HepG2 (cell line): ENCODE measurements at regions not wholly inside any gene's neighbourhood (a gene's known extent, or its start where the extent isn't known, plus 50 kb on each side); places are given as distances from the start of the nearest gene placed in this dataset.
"Not testable (repeated sequence)": the region's sequence is repeated elsewhere in the genome, so short reads cannot be mapped to it uniquely, and the experiment has no call there.

Experiments used
- ATAC-seq: fragments of 200-7000 bp; cut with Tn5 transposase; 3 replicates; pipeline ENCODE4 v1.9.1; 2020; ENCODE audit warnings: mild to moderate bottlenecking, moderate library complexity
- BruUV-seq: library from RNA; stranded (reverse); fragments of 400-500 nt; replicated peaks from 2 replicates; lab custom pipeline; 2021; lab: Mats Ljungman, UMichigan
- CTCF ChIA-PET: fragments of 300-600 bp; formaldehyde crosslinking; extraction: SDS; loops from one replicate; lab custom pipeline; 2021; ENCODE audit warnings: low total read pairs, inconsistent platforms, low intra/inter-chr PET ratio; lab: Yijun Ruan, JAX
- POLR2A ChIA-PET: fragments of 350-600 bp; sonication (Branson Sonifier 250); formaldehyde crosslinking; loops from one replicate; lab custom pipeline; 2020; ENCODE audit warnings: antibody characterized with exemption, inconsistent platforms; lab: Yijun Ruan, JAX
- DNase-seq: peaks from one replicate; pipeline ENCODE4 v3.0.0-alpha.2; 2015; ENCODE audit warnings: low spot score
- FAIRE-seq: peaks from 3 replicates; lab custom pipeline; 2011; peaks lifted over from hg19 to GRCh38; lab: Jason Lieb, UNC
- H2AFZ ChIP-seq: one replicate; pipeline ENCODE4 v1.6.1; 2011; ENCODE audit warnings: low read length, inconsistent platforms
- H3K27ac ChIP-seq: fragments of 300-600 bp; 3 replicates; pipeline ENCODE4 v1.8.0; 2011; ENCODE audit warnings: mixed run types, mild to moderate bottlenecking, mixed read lengths, low read length, inconsistent platforms; ENCODE audit not compliant: insufficient read depth; ENCODE audit errors: extremely low read length
- H3K27me3 ChIP-seq, 2 experiments: fragments of 200-600 bp in 1 of 2; 2 replicates in 1 of 2; 3 replicates in 1 of 2; pipeline versions ENCODE4 v1.6.0 to v1.8.0; 2011; ENCODE audit warnings: low read length in 2 of 2, mild to moderate bottlenecking in 2 of 2, moderate library complexity in 2 of 2, inconsistent platforms in 1 of 2; ENCODE audit not compliant: insufficient read depth in 2 of 2, control insufficient read depth in 1 of 2
- H3K36me3 ChIP-seq, 2 experiments: fragments of 200-600 bp in 1 of 2; replicated peaks in 1 of 2; 2 replicates in 1 of 2; 3 replicates in 1 of 2; pipeline versions ENCODE4 v1.5.1 to v1.8.0; 2011; ENCODE audit warnings: low read length in 2 of 2, inconsistent platforms in 1 of 2; ENCODE audit not compliant: insufficient read depth in 2 of 2, control insufficient read depth in 1 of 2
- H3K4me1 ChIP-seq: 2 replicates; pipeline ENCODE4 v1.5.1; 2012; ENCODE audit warnings: low read length, inconsistent platforms; ENCODE audit not compliant: insufficient read depth
- H3K4me2 ChIP-seq: 2 replicates; pipeline ENCODE4 v1.6.0; 2011; ENCODE audit warnings: low read depth, low read length, inconsistent platforms
- H3K4me3 ChIP-seq, 3 experiments: fragments of 200-600 bp in 1 of 3; sonication (generic), shearing (Covaris generic) in 1 of 3; replicated peaks in 1 of 3; 2 replicates each; pipeline ENCODE4 v1.5.1; 2011 to 2016; ENCODE audit warnings: low read length in 3 of 3, inconsistent platforms in 2 of 3, low read depth in 2 of 3, mild to moderate bottlenecking in 2 of 3, control low read depth in 1 of 3, mixed read lengths in 1 of 3; ENCODE audit not compliant: insufficient read depth in 1 of 3
- H3K79me2 ChIP-seq: one replicate; pipeline ENCODE4 v1.6.1; 2011; ENCODE audit warnings: low read length, inconsistent platforms; ENCODE audit not compliant: insufficient read depth
- H3K9ac ChIP-seq: 2 replicates; pipeline ENCODE4 v1.6.0; 2011; ENCODE audit warnings: mild to moderate bottlenecking, low read depth, low read length, inconsistent platforms; ENCODE audit not compliant: insufficient read depth
- H3K9me3 ChIP-seq: 2 replicates; pipeline ENCODE4 v1.5.1; 2012; ENCODE audit warnings: mild to moderate bottlenecking, low read length
- H4K20me1 ChIP-seq: 2 replicates; pipeline ENCODE4 v1.6.0; 2011; ENCODE audit warnings: inconsistent platforms, mild to moderate bottlenecking, low read length, moderate library complexity; ENCODE audit not compliant: insufficient read depth
- BCLAF1 ChIP-seq: fragments of 450-650 bp; IDR thresholded peaks from 2 replicates; pipeline ENCODE4 v1.6.1; 2017; ENCODE audit warnings: mild to moderate bottlenecking
- HNRNPL ChIP-seq: fragments of 200-400 bp; formaldehyde crosslinking; IDR thresholded peaks from 2 replicates; pipeline ENCODE4 v1.6.1; 2017; ENCODE audit warnings: mild to moderate bottlenecking, low read depth, low read length
- NCOA2 ChIP-seq: sonication (generic); formaldehyde crosslinking; IDR thresholded peaks from 2 replicates; pipeline ENCODE4 v1.8.0; 2022; ENCODE audit warnings: inconsistent platforms
- ZBTB7B ChIP-seq: sonication (generic); formaldehyde crosslinking; IDR thresholded peaks from 2 replicates; pipeline ENCODE4 v1.4.0; 2020; ENCODE audit warnings: missing genetic modification reagents
- ZEB1 ChIP-seq: IDR thresholded peaks from 2 replicates; pipeline ENCODE4 v1.6.1; 2012; ENCODE audit warnings: mild to moderate bottlenecking, low read depth, inconsistent platforms; ENCODE audit not compliant: insufficient replicate concordance
- ZNF3 ChIP-seq: IDR thresholded peaks from 2 replicates; pipeline ENCODE4 v1.7.0; 2017; ENCODE audit warnings: inconsistent platforms
- ZNF558 ChIP-seq: sonication (generic); formaldehyde crosslinking; IDR thresholded peaks from 2 replicates; pipeline ENCODE4 v1.9.0; 2022; ENCODE audit warnings: mild to moderate bottlenecking, missing genetic modification reagents, borderline replicate concordance
- ZNF577 ChIP-seq: sonication (generic); formaldehyde crosslinking; IDR thresholded peaks from 2 replicates; pipeline ENCODE4 v1.4.0; 2020; ENCODE audit warnings: mild to moderate bottlenecking, low read depth, missing genetic modification reagents, borderline replicate concordance
- WGBS: methylation state at CpG from one replicate; pipeline ENCODE4 v1.1.6; 2017; ENCODE audit warnings: low lambda C conversion rate; 5-methylcytosine and 5-hydroxymethylcytosine counted together
- in situ Hi-C: cut with HindIII; loops from 2 replicates; pipeline ENCODE4 v1.10.0; 2017; ENCODE audit warnings: low pct_unique_long_range_greater_than_20kb; ENCODE audit not compliant: extremely low pct_ligation_motif_present
- intact Hi-C: fragments of 100-400 bp; cut with micrococcal nuclease; formaldehyde crosslinking; loops from one replicate; pipeline ENCODE4 v1.10.0; 2022; ENCODE audit not compliant: unreplicated experiment
- TF ChIP-seq, protein P1 (sequence below): sonication (generic); formaldehyde crosslinking; IDR thresholded peaks from 2 replicates; pipeline ENCODE4 v1.9.0; 2021; ENCODE audit warnings: mild to moderate bottlenecking, missing genetic modification reagents

GRCh38 chr17:71813861-71814260, 307.0 kb upstream of the SOX9 start:
- H3K9ac ChIP-seq, FAIRE-seq, H2AFZ ChIP-seq, CTCF ChIA-PET, H3K4me3 ChIP-seq, H4K20me1 ChIP-seq, ATAC-seq, H3K9me3 ChIP-seq, H3K4me2 ChIP-seq, H3K79me2 ChIP-seq, DNase-seq, H3K27ac ChIP-seq, H3K36me3 ChIP-seq, in situ Hi-C loops, H3K27me3 ChIP-seq, POLR2A ChIA-PET, intact Hi-C loops, BruUV-seq, H3K4me1 ChIP-seq: not testable (repeated sequence)

DNA sequence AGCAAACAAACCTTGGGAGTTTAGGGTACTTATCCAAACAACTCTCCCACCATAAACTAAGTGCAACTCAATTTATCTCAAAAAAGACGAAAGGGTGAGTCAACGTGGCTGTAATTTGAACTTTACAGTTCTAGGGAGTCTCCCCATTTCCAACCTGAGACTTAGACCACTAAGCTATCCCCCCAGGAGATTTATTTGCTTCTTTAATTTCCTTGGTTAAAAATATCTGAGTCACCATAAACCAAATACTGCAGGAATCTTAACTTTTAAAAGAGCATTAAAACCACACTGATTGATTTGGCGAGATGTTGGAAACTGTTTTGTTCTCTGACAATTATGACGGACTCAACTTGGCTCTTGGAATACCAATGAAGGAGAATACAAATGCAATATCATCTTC, 299.3 kb upstream of the SOX9 start:
- no peak overlapping the region for H3K9ac ChIP-seq
- H3K36me3 ChIP-seq: no peaks in the 10 kb centered on the region
- H3K9me3 ChIP-seq: no peaks in the 10 kb centered on the region
- POLR2A ChIA-PET: no interaction called here
- no peak for DNase-seq
- intact Hi-C loops: no loop called here
- no TSS peak for BruUV-seq
- CTCF ChIA-PET: no interaction called here
- ATAC-seq: no peak
- H3K27ac ChIP-seq: no peak overlapping the region
- H3K79me2 ChIP-seq: no peaks in the 10 kb centered on the region
- TF ChIP-seq ZNF558 (no peak), BCLAF1 (no peak), ZBTB7B (CRISPR knock-in tag) (no peak), NCOA2 (CRISPR knock-in tag) (no peak), ZEB1 (no peak), ZNF577 (CRISPR knock-in tag) (no peak), HNRNPL (no peak), ZNF3 (CRISPR knock-in tag) (no peak)
- TF ChIP-seq, protein P1, sequence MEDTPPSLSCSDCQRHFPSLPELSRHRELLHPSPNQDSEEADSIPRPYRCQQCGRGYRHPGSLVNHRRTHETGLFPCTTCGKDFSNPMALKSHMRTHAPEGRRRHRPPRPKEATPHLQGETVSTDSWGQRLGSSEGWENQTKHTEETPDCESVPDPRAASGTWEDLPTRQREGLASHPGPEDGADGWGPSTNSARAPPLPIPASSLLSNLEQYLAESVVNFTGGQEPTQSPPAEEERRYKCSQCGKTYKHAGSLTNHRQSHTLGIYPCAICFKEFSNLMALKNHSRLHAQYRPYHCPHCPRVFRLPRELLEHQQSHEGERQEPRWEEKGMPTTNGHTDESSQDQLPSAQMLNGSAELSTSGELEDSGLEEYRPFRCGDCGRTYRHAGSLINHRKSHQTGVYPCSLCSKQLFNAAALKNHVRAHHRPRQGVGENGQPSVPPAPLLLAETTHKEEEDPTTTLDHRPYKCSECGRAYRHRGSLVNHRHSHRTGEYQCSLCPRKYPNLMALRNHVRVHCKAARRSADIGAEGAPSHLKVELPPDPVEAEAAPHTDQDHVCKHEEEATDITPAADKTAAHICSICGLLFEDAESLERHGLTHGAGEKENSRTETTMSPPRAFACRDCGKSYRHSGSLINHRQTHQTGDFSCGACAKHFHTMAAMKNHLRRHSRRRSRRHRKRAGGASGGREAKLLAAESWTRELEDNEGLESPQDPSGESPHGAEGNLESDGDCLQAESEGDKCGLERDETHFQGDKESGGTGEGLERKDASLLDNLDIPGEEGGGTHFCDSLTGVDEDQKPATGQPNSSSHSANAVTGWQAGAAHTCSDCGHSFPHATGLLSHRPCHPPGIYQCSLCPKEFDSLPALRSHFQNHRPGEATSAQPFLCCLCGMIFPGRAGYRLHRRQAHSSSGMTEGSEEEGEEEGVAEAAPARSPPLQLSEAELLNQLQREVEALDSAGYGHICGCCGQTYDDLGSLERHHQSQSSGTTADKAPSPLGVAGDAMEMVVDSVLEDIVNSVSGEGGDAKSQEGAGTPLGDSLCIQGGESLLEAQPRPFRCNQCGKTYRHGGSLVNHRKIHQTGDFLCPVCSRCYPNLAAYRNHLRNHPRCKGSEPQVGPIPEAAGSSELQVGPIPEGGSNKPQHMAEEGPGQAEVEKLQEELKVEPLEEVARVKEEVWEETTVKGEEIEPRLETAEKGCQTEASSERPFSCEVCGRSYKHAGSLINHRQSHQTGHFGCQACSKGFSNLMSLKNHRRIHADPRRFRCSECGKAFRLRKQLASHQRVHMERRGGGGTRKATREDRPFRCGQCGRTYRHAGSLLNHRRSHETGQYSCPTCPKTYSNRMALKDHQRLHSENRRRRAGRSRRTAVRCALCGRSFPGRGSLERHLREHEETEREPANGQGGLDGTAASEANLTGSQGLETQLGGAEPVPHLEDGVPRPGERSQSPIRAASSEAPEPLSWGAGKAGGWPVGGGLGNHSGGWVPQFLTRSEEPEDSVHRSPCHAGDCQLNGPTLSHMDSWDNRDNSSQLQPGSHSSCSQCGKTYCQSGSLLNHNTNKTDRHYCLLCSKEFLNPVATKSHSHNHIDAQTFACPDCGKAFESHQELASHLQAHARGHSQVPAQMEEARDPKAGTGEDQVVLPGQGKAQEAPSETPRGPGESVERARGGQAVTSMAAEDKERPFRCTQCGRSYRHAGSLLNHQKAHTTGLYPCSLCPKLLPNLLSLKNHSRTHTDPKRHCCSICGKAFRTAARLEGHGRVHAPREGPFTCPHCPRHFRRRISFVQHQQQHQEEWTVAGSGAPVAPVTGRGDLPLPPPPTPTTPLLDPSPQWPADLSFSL (CRISPR knock-in tag): no peak
- in situ Hi-C loops: no loop called here
- 14% methylated on average over 4 of the region's 4 CpGs for WGBS
- no peak for FAIRE-seq
- no peaks in the 10 kb centered on the region for H3K4me1 ChIP-seq
- H3K4me3 ChIP-seq: no peak overlapping the region
- H2AFZ ChIP-seq: no peak overlapping the region
- H4K20me1 ChIP-seq: no peaks in the 10 kb centered on the region
- no peaks in the 10 kb centered on the region for H3K27me3 ChIP-seq
- no peak overlapping the region for H3K4me2 ChIP-seq
